C4-2B (cell line): ENCODE measurements at regions not wholly inside any gene's neighbourhood (a gene's known extent, or its start where the extent isn't known, plus 50 kb on each side); places are given as distances from the start of the nearest gene placed in this dataset.

ENCODE experiments used
- CTCF ChIP-seq: fragments of 450-650 bp; conservative IDR thresholded peaks from 2 replicates; pipeline ENCODE4 v1.5.1; 2017; ENCODE audit warnings: mild to moderate bottlenecking
- ZFX ChIP-seq: fragments of 450-650 bp; IDR thresholded peaks from 2 replicates; pipeline ENCODE4 v1.6.1; 2017

- TF ChIP-seq CTCF (no peak), ZFX (no peak)
Observed at GRCh38 chr6:14263881-14264424, 146.4 kb downstream of the CD83 start.
